Stomach (tissue), 8 donors: ENCODE measurements at regions not wholly inside any gene's neighbourhood (a gene's known extent, or its start where the extent isn't known, plus 50 kb on each side); places are given as distances from the start of the nearest gene placed in this dataset.

Source experiments
- DNase-seq, 2 donors: peaks; one replicate each; pipeline versions ENCODE4 v3.0.0 to v3.0.0-alpha.2; 2013 to 2019
- H3K27ac ChIP-seq, 5 donors: fragments of 200-600 bp in 4 of 5; sonication (generic) in 4 of 5; one replicate each; pipeline ENCODE4 v1.5.1; 2013 to 2019; ENCODE audit warnings: mild to moderate bottlenecking in 1 of 5, moderate library complexity in 1 of 5
- H3K27me3 ChIP-seq, 3 donors: fragments of 200-600 bp; sonication (generic); one replicate each; pipeline ENCODE4 v1.5.1; 2017 to 2019; ENCODE audit warnings: mixed run types in 1 of 3
- H3K36me3 ChIP-seq, 4 donors: fragments of 200-600 bp; sonication (generic); 1 replicate in 3 of 4; 2 replicates in 1 of 4; pipeline ENCODE4 v1.5.1; 2016 to 2019
- H3K4me1 ChIP-seq, 4 donors: fragments of 200-600 bp; sonication (generic); one replicate each; pipeline ENCODE4 v1.5.1; 2016 to 2019
- H3K4me3 ChIP-seq, 4 donors: fragments of 200-600 bp; sonication (generic) in 3 of 4; one replicate each; pipeline ENCODE4 v1.5.1; 2016 to 2019; ENCODE audit warnings: mild to moderate bottlenecking in 1 of 4
- H3K9me3 ChIP-seq, 4 donors: fragments of 200-600 bp; sonication (generic); one replicate each; pipeline ENCODE4 v1.5.1; 2016 to 2019
- CTCF ChIP-seq, 7 experiments: fragments of 450-650 bp in 4 of 7; fragments of 200-600 bp in 3 of 7; sonication (generic) in 3 of 7; IDR thresholded peaks; one replicate each; pipeline ENCODE4 v1.5.1; 2016 to 2019; ENCODE audit warnings: antibody characterized with exemption in 7 of 7, control low read depth in 2 of 7, mild to moderate bottlenecking in 1 of 7
- EP300 ChIP-seq: sonication (generic); formaldehyde crosslinking; IDR thresholded peaks from one replicate; pipeline ENCODE4 v1.6.1; 2017; ENCODE audit warnings: antibody characterized with exemption
- POLR2A ChIP-seq, 4 donors: fragments of 450-650 bp; IDR thresholded peaks; one replicate each; pipeline ENCODE4 v1.6.1; 2016; ENCODE audit warnings: antibody characterized with exemption in 4 of 4, control low read depth in 2 of 4, mild to moderate bottlenecking in 1 of 4, moderate library complexity in 1 of 4
- POLR2AphosphoS5 ChIP-seq, 3 donors: sonication (generic); formaldehyde crosslinking; IDR thresholded peaks; one replicate each; pipeline ENCODE4 v1.6.1; 2016; ENCODE audit warnings: antibody characterized with exemption in 3 of 3
- WGBS, 5 donors: extraction: QIAGEN DNeasy Blood & Tissue Kit in 3 of 5; methylation state at CpG; one replicate each; pipeline versions ENCODE4 v1.1.5 to v1.1.7; 2013 to 2018; 5-methylcytosine and 5-hydroxymethylcytosine counted together
- intact Hi-C: fragments of 100-400 bp; cut with DNase I; formaldehyde crosslinking; loops from one replicate; pipeline ENCODE4 v1.15.1; 2023; ENCODE audit warnings: low total_unique reads
- donor health status: healthy with polysubstance abuse.
- donor health status: Bipolar disorder and iron deficiency.
- donor health status: healthy.

GRCh38 chr21:35217504-35218060, 168.5 kb upstream of the RUNX1 start:
- no peaks in the 10 kb centered on the region for H3K36me3 ChIP-seq
- H3K27ac ChIP-seq, result no peak overlapping the region
- intact Hi-C loops, result no loop called here
- H3K27me3 ChIP-seq, result no peaks in the 10 kb centered on the region
- TF ChIP-seq POLR2A (IDR thresholded peaks at IDR 0.05) (no peak), CTCF (IDR thresholded peaks at IDR 0.05) (no peak), EP300 (no peak), POLR2AphosphoS5 (IDR thresholded peaks at IDR 0.05) (no peak)
- H3K9me3 ChIP-seq, result no peaks in the 10 kb centered on the region
- DNase-seq, result no peak
- H3K4me1 ChIP-seq, result peaks cover 0 to 7% (median 0%) of the 10 kb centered on the region in 4 donors
- WGBS, 5 donors, result 76 to 100% (median 93%) methylated on average over 1 of the region's 1 CpG
- H3K4me3 ChIP-seq, result no peak overlapping the region

- Histone ChIP-seq H3K4me1 (peaks cover 0 to 2% (median 0%) of the 10 kb centered on the region in 4 donors), H3K27me3 (no peaks in the 10 kb centered on the region), H3K27ac (no peak overlapping the region), H3K9me3 (no peaks in the 10 kb centered on the region), H3K36me3 (no peaks in the 10 kb centered on the region), H3K4me3 (no peak overlapping the region)
- TF ChIP-seq POLR2A (IDR thresholded peaks at IDR 0.05), result no peak
- no peak for TF ChIP-seq POLR2AphosphoS5 (IDR thresholded peaks at IDR 0.05)
- no peak for TF ChIP-seq CTCF (IDR thresholded peaks at IDR 0.05)
- TF ChIP-seq EP300, result no peak
- intact Hi-C loops, result no loop called here
- WGBS, 5 donors, result 67 to 93% (median 81%) methylated on average over 1 of the region's 1 CpG
- no peak for DNase-seq
Observed at GRCh38 chr21:35216996-35217395, 167.9 kb upstream of the RUNX1 start.

- no peaks in the 10 kb centered on the region for H3K4me1 ChIP-seq
- no peaks in the 10 kb centered on the region for H3K27me3 ChIP-seq
- H3K36me3 ChIP-seq, result no peaks in the 10 kb centered on the region
- WGBS, 5 donors, result 70 to 84% (median 79%) methylated on average over 1 of the region's 1 CpG
- no peak for DNase-seq
- no peak overlapping the region for H3K4me3 ChIP-seq
- intact Hi-C loops, result no loop called here
- H3K9me3 ChIP-seq, result no peaks in the 10 kb centered on the region
- no peak for TF ChIP-seq POLR2A (IDR thresholded peaks at IDR 0.05)
- no peak for TF ChIP-seq CTCF (IDR thresholded peaks at IDR 0.05)
- no peak for TF ChIP-seq EP300
- no peak overlapping the region for H3K27ac ChIP-seq
Observed at GRCh38 chr21:35215870-35216269, 166.8 kb upstream of the RUNX1 start.

DNA sequence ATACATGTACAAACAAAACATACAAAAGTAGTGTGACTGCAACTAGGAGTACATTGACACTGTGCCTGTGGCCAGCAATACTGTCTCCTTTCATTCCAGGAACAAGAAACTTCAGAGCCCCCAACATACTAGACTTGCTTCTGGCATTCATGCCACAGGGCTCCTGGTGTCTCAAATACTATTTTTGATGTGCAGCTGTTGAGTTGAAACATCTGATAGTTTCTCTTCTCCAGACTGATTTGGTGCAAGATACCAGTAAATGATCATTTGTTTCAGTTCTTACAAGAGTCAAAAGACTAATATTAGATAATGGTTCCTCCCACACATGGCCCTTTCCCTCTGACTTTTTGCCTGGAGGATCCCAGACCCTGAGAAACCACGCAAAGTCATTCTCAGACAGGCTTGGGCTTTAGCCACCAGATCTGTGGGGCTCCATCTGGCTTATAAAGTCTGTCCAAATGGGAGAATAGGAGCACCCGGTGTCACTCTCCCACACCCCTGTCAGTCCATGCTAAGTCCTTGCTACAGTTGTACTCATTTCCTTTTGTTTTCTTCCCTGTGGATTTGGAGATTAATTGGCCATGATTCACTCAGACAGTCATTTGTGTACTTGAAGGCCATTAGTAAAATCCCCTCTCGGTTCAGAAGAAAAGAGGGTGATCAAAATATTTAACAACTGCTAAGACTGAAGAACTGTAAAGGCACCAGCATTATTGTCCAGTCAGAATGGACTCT, 163.5 kb upstream of the RUNX1 start:
- 60 to 84% (median 73%) methylated on average over 3 of the region's 3 CpGs for WGBS, 5 donors
- peak overlapping the region in 3 of 5 donors; percentile 4 to 33 (median 13) for H3K27ac ChIP-seq
- no peaks in the 10 kb centered on the region for H3K4me1 ChIP-seq
- H3K36me3 ChIP-seq, result no peaks in the 10 kb centered on the region
- peak in 1 of 2 donors; percentile 40 for DNase-seq
- no peaks in the 10 kb centered on the region for H3K9me3 ChIP-seq
- intact Hi-C loops, result no loop called here
- H3K27me3 ChIP-seq, result no peaks in the 10 kb centered on the region
- TF ChIP-seq EP300, result no peak
- no peak for TF ChIP-seq CTCF (IDR thresholded peaks at IDR 0.05)
- peak in 1 of 3 donors; percentile 11 for TF ChIP-seq POLR2AphosphoS5 (IDR thresholded peaks at IDR 0.05)
- TF ChIP-seq POLR2A (IDR thresholded peaks at IDR 0.05), result no peak
- H3K4me3 ChIP-seq, result no peak overlapping the region
